Suppressor macrophage treated with lipopolysaccharide for 4 hours (primary cell): ENCODE measurements at regions not wholly inside any gene's neighbourhood (a gene's known extent, or its start where the extent isn't known, plus 50 kb on each side); places are given as distances from the start of the nearest gene placed in this dataset.
A peak's percentile ranks its signal among the peaks of the same experiment; 100 is the strongest.
"Not testable (repeated sequence)": the region's sequence is repeated elsewhere in the genome, so short reads cannot be mapped to it uniquely, and the experiment has no call there.

Experiments used
- DNase-seq: peaks from one replicate; pipeline ENCODE4 v3.0.0-alpha.2; 2020

DNA sequence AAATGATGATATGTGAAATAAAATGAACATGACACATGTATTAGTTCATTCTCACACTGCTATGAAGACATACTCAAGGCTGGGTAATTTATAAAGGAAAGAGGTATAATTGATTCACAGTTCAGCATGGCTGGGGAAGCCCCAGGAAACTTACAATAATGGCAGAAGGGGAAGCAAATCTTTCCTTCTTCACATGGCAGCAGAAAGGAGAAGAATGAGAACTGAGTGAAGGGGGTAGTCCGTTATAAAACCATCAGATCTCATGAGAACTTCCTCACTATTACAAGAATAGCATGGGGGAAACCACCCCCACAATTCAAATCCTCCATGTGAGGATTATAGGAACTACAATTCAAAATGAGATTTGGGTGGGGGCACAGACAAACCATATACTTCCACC is 243.9 kb upstream of the GYPA start:
- peak; percentile 24 for DNase-seq

DNA sequence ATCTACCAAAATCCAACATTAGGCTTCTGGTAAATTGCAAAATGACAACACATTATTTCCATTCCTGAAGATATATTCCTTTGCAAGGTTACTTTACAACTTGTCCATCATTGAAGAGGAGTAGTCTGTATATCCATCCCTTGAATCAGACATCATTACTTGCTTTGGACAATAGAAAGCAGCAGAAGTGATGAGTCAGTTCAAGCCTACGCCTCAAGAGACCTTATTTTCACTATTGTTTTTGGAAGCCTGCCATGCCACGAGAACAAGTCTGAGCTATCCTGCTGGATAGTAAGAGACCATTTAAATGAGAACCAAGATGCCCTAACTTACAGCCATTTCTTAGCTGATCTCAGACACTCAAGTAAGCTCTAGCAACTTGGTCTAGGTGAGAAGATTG is 246.0 kb upstream of the HHIP start:
- peak; percentile 7 for DNase-seq

DNA sequence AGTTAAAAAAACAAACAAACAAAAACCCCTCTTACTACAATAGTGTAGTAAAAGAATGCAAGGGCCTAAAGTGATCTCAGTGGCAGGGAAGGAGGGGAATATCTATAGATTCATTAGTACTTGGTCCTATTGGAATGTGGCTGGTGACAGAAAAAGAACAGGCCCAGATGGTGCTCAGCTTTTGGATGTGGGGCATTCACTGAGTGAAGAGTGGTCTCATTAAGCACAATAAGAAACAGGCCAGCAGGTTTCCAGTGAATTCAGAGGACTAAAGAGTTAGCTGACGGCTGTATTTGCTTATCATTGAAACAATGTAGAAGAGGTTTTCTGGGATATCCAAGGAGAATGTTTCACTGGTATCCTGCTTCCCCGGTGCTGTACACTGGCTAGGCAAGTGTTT is 243.8 kb upstream of the HHIP start:
- DNase-seq, result no peak

DNA sequence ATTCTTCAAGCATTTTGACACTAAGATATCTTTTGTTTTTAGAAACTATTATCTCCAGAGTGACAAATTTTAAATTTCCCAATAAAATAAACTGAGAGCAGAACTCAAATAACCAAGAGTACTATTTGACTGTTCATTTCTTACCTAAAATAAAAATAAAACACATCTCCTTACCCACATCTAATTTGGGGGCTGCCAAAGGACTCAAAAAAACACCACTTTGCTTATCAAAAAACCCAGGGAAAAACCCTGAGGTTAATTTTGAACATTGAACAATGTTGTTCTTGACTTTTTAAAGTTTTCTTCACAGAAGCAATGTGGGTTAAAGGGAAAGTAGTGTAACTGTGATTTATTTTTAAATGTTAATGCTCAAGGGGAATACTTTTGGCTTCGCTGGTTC is 243.0 kb upstream of the HHIP start:
- DNase-seq, result no peak

GRCh38 chr4:144403893-144404292 is 242.1 kb upstream of the HHIP start:
- DNase-seq, result no peak

DNA sequence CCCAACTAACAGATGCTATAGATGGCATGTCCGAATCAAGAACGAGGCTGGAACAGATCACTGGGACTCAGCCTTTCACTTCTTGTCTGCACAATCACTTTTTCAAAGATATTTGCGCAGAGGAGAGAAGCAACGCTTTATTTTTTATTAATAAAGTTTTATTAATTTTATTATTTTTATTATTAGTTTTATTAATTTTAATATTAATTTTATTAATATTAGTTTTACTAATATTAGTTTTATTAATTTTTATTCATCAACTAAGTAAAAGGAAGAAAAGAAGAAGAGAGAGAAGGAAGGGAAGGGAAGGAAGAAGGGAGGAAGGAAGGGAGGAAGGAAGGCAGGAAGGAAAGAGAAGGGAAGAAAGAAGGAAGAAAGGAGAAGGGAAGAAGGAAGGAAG is 236.4 kb upstream of the HHIP start:
- DNase-seq, result no peak

- DNase-seq, result no peak
These were observed 235.6 kb upstream of the HHIP start for GRCh38 chr4:144410230-144410783.

- DNase-seq, result no peak
These were observed 234.8 kb upstream of the HHIP start for GRCh38 chr4:144411119-144411518.

DNA sequence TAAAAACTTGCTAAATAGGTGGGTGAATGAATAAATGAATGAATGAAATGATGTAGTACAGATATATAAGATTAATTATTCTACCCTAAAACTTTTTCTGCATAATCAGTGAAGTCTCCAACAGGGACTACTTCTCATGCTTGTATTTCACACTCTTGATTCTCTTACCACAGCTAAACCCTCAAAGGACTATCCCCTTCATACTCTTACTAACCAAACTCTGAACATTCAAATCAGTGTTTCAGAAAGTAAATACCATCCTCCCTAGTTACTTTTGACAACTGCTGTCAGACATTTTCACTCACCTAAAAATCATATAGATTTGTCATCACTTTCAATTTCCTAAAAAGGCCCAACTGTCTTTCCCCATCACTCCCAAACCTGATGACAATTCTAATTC is 234.3 kb upstream of the HHIP start:
- DNase-seq, result no peak

DNA sequence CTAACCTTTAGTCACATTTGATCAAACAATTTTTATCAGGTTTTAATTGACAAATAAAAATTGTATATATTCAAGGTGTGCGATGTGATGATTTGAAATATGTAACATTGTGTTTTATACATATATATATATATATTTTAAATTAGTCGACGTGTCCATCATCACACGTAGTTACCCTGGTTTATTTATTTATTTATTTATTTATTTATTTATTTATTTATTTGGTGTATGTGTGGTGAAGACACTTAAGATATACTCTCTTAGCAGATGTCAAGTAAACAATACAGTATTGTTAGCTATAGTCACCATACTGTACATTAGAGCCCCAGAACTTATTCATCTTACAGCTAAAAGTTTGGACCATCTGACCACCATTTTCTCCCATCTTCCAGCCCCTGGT is 224.9 kb upstream of the HHIP start:
- no peak for DNase-seq

DNA sequence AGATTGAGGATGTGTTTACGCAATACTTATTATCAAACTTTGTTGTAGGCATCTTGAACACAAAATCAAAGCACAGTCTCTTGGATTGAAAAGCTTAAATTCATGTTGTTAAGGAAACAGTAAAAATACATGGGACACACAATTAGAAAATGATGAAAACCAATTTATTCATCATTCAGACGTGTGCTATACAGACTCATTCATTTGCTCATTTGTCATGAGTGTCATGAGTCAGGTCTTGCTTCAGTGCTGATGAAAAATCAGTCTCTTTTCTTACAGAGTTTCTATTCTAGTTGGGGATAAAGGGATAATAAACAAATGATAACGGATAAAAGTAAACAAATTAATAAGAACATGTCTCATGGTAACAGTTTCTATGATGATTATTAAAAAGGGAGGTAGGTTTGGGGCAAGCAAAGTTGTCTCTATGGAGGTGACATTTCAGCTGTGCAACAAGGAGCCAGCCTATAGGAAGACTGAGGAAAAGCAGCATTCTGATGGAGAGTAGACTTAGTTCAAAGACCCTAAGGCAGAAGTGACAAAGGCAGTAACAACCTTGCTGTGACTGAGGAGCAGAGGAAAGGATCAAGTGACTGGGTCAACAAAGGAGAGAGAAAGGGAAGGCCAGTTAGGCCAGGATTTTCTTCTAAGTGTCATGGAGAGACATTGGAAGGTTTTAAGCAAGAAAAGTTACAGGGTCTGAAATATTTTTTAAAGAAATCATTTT is 224.0 kb upstream of the HHIP start:
- DNase-seq, result no peak

GRCh38 chr4:144423930-144424329 is 222.0 kb upstream of the HHIP start:
- DNase-seq, result no peak

- DNase-seq, result not testable (repeated sequence)
These were observed 219.9 kb upstream of the HHIP start for GRCh38 chr4:144426023-144426422.

- DNase-seq, result no peak
These were observed 203.2 kb upstream of the HHIP start for GRCh38 chr4:144442713-144443112.

DNA sequence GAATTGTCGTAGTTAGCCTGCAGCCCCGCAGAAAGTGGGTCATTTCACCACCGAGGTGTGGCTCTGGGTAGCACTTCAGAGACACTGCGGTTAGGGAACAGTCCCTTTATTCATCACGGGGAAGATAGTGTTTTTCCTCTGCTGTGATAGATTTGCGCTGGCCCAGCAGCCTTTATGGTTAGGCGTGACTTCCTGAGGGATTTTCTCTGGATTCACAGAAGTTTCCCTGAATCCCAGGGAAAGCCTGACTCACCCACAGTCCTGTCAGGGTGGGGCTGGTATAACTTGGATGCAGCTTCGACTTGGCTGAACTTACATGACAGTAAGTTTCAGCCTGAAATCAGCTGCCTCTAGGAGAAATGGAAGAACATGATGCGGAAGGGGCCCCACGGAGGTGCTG is 196.3 kb upstream of the HHIP start:
- no peak for DNase-seq

GRCh38 chr4:144450526-144450925 is 195.4 kb upstream of the HHIP start:
- DNase-seq, result no peak

DNA sequence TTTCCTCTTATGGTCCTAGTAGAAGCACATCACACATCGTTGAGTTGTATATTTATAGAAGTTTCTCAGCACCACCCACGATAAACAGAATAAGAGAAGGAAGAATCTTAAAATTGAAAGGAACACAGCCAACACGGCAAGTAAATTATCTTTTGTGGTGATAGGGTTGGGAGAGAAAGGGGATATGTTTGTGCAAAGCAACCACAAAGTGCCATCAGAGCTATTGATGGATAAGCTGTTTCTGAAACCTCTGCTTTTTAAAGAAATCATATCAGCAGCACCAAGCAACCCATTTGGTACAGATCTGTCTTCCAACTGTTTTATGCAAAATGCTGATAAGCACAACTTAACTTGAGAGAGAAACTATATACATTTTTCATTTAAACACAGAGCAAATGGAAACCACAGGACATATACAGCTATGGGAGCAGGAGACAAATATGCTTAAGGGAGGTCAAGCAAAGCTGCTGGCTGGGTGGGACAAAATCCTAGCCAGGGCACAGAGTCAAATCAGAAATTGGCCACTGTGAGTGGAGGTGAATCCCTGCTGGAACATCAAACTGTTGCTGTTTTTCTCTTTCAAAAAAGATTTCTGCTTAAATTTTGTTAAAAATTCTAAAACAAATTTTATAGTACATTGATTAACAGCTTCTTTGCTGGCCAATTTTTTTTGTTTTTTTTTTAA is 194.0 kb upstream of the HHIP start:
- no peak for DNase-seq

DNA sequence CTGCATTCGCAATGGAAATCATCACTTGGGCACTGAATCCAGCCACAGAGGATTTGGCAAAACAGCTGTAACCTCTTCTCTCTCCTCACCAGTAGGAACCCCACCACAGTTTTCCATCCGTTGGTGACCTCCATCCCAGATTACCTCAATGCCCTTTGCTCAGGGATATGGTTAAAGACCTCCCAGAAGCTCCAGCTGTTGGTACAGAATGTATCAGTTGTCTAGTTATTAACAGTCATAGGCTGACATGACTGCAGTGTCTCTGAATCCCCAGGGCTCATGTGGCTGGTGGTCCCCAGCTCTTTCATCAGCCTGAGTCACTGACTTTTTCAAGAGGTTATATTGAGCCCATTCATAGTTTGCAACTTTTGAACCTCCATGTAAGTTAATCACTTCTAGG is 189.8 kb upstream of the HHIP start:
- no peak for DNase-seq

- DNase-seq, result no peak
These were observed 184.1 kb upstream of the HHIP start for GRCh38 chr4:144461906-144462305.

DNA sequence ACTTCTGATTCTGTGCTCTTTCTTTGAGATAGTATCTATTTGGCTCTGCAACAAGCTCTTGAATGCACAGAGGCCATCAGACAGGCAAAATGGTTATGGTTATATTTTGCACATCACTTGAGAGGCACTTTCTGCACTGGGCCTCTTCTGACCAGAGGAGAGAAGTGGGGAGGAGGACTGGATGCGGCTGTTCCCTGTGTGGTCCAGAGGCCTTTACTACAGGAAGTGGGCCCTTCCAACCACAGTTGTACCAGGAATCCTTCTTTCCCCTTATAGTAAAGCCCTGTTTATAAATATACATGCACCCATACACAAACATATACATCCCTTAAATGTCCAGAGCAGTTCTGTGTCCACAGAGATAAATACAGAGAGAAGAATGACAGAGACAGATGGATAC is 182.7 kb upstream of the HHIP start:
- DNase-seq, result no peak

DNA sequence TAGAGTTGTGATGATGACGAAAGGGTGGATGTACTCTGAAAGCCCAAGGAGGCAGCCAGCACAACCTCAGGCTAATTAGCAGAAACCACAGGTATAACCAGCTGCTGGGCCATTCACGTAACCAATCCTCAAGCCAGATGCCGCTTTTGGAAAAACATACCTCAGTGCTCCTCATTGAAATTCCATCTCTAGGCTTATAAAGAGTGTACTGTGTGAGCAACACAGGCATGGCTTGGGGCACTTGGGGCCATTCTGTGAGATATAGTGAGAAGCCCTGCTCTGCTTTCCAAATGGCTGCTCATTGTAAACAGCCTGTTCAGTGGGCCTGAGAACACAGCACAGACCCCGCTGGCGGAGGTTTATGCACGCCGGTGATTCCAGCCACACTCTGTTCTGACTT is 182.1 kb upstream of the HHIP start:
- DNase-seq, result no peak

- no peak for DNase-seq
These were observed 180.4 kb upstream of the HHIP start for GRCh38 chr4:144465546-144465945.

GRCh38 chr4:144480068-144480467 is 165.9 kb upstream of the HHIP start:
- DNase-seq, result no peak

GRCh38 chr4:144489831-144490230 is 156.1 kb upstream of the HHIP start:
- DNase-seq, result no peak

GRCh38 chr4:144494280-144494679 is 151.7 kb upstream of the HHIP start:
- DNase-seq, result no peak
